BE2C (cell line): ENCODE measurements at regions not wholly inside any gene's neighbourhood (a gene's known extent, or its start where the extent isn't known, plus 50 kb on each side); places are given as distances from the start of the nearest gene placed in this dataset.

Experiments used
- DNase-seq: peaks from one replicate; pipeline ENCODE4 v3.0.0-alpha.2; 2020
- H3K27me3 ChIP-seq: fragments of 250-450 bp; sonication (Bioruptor Pico); 2 replicates; pipeline ENCODE4 v1.5.1; 2020; ENCODE audit warnings: mild to moderate bottlenecking
- H3K36me3 ChIP-seq: fragments of 250-450 bp; sonication (Bioruptor Pico); 2 replicates; pipeline ENCODE4 v1.5.1; 2020; ENCODE audit warnings: mild to moderate bottlenecking
- H3K4me1 ChIP-seq: fragments of 250-450 bp; sonication (Bioruptor Pico); 2 replicates; pipeline ENCODE4 v1.5.1; 2020
- H3K4me3 ChIP-seq: 2 replicates; pipeline ENCODE4 v1.5.1; 2011; ENCODE audit warnings: low read depth, low read length
- H3K9me3 ChIP-seq: fragments of 250-450 bp; sonication (Bioruptor Pico); 2 replicates; pipeline ENCODE4 v1.5.1; 2020
- TF ChIP-seq, protein P1 (sequence below): IDR thresholded peaks from 2 replicates; pipeline ENCODE4 v1.5.1; 2012; ENCODE audit warnings: mild to moderate bottlenecking, low read depth, low read length

DNA sequence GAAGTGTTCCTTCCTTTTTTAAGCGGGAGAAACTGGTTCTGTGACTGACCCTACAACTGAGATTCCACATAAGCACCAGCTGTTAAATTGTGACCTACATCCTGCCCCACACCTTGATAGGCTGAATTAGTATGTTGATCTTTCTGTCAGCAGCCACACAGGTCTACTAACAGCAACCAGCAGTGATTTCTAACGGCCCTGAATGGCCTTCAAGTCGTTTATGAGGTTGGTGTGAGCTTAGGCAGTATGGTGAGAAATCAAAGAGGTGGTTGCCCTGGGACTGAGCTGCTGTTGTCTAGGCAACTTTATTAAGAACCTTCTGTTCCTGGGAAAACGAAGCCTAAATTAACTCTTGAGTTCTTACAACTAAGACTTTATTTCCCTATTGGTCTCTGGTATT, 197.2 kb upstream of the FSHR start:
- no peaks in the 10 kb centered on the region for H3K4me1 ChIP-seq

DNA sequence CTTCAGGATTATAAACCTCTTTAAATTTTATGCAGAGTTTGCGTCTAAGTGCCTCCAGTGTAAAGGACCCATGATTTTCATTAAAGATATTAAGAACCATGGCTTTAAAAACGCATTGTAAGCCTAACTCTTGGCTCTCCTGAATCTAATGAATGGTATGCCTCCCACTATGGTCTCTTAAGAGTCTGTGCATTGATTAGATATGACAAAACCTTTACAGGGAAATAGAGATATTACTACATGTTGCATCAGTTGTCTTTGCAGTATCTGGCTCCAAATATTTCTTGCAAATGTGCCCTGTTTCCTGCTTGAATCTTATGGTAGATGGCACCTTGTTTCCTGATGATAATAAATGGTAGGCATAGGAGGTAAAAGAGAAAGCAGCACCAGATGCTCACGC, 189.3 kb upstream of the FSHR start:
- Histone ChIP-seq H3K36me3 (no peaks in the 10 kb centered on the region), H3K4me1 (no peaks in the 10 kb centered on the region), H3K9me3 (no peaks in the 10 kb centered on the region), H3K27me3 (no peaks in the 10 kb centered on the region), H3K4me3 (no peak overlapping the region)
- no peak for DNase-seq
- TF ChIP-seq, protein P1, sequence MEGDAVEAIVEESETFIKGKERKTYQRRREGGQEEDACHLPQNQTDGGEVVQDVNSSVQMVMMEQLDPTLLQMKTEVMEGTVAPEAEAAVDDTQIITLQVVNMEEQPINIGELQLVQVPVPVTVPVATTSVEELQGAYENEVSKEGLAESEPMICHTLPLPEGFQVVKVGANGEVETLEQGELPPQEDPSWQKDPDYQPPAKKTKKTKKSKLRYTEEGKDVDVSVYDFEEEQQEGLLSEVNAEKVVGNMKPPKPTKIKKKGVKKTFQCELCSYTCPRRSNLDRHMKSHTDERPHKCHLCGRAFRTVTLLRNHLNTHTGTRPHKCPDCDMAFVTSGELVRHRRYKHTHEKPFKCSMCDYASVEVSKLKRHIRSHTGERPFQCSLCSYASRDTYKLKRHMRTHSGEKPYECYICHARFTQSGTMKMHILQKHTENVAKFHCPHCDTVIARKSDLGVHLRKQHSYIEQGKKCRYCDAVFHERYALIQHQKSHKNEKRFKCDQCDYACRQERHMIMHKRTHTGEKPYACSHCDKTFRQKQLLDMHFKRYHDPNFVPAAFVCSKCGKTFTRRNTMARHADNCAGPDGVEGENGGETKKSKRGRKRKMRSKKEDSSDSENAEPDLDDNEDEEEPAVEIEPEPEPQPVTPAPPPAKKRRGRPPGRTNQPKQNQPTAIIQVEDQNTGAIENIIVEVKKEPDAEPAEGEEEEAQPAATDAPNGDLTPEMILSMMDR = no peak

More for the DNA sequence above, 197.2 kb upstream of the FSHR start:
- TF ChIP-seq, protein P1 = no peak
- DNase-seq = no peak
- H3K4me3 ChIP-seq = no peak overlapping the region
- no peaks in the 10 kb centered on the region for H3K36me3 ChIP-seq
- no peaks in the 10 kb centered on the region for H3K27me3 ChIP-seq
- no peaks in the 10 kb centered on the region for H3K9me3 ChIP-seq

DNA sequence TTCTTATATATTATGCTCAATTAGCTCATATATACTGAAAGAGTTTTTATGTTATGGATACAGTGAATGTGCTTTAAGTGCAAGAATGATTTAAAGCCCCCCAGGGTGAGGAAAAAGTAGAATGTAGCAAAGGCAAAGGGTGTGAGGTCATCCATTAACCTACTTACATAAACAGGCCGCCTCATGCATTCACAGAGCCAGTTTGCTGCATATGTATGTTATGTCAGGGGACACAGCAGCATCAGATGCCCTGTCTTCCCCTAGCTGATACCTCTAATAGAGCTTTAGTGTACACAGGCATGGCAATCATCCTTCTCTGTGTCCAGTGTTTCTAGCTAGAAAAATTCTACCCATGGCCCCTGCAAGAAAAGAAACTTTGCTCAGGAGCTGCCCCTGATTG, 187.8 kb upstream of the FSHR start:
- no peaks in the 10 kb centered on the region for H3K36me3 ChIP-seq
- H3K4me3 ChIP-seq = no peak overlapping the region
- TF ChIP-seq, protein P1 = no peak
- H3K9me3 ChIP-seq = no peaks in the 10 kb centered on the region
- no peaks in the 10 kb centered on the region for H3K4me1 ChIP-seq
- no peaks in the 10 kb centered on the region for H3K27me3 ChIP-seq
- no peak for DNase-seq

DNA sequence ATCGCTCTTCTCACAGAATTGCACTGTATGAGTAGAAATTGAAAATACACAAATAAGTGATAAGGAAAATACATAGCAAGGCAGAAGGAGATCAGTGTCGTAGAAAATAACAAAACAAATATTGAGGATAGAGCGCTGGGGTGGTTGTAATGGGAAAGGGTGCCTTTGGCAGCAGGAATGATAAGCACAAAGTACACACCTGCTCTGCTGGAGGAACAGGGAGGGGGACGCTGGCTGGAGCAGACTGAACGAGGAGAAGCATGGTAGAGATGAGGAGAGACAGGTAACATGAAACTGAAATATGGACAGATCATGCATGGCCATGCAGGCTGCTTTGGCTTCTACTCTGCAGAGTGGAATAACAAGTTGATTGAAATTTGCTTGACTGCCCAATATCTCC, 181.2 kb upstream of the FSHR start:
- no peak for DNase-seq
- H3K27me3 ChIP-seq = no peaks in the 10 kb centered on the region
- no peak overlapping the region for H3K4me3 ChIP-seq
- TF ChIP-seq, protein P1 = no peak
- H3K4me1 ChIP-seq = no peaks in the 10 kb centered on the region; the same call in 1 of the 2 replicates
- no peaks in the 10 kb centered on the region for H3K36me3 ChIP-seq
- H3K9me3 ChIP-seq = no peaks in the 10 kb centered on the region

DNA sequence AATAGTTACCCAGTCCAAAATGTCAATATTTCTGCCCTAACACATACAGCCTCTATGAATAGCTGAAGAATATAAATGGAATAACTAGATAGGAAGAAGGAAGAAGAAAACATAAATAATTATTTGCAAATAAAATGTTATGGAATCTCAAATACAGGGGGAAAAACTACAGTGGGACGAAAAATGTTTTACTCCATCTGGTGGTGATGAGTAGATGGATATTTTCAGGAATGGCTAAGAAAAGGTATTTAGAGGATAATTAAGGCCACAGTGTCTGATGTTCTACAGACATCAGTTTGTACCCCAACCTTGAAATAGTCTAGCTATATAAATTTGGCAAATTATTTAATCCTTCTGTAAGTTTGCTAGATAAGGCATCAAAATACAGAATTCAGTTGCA, 178.1 kb upstream of the FSHR start:
- Histone ChIP-seq H3K36me3 (no peaks in the 10 kb centered on the region), H3K4me3 (no peak overlapping the region), H3K4me1 (no peaks in the 10 kb centered on the region; the same call in 1 of the 2 replicates), H3K9me3 (no peaks in the 10 kb centered on the region), H3K27me3 (no peaks in the 10 kb centered on the region)
- TF ChIP-seq, protein P1 = no peak; the same call in 1 of the 2 replicates
- no peak for DNase-seq

DNA sequence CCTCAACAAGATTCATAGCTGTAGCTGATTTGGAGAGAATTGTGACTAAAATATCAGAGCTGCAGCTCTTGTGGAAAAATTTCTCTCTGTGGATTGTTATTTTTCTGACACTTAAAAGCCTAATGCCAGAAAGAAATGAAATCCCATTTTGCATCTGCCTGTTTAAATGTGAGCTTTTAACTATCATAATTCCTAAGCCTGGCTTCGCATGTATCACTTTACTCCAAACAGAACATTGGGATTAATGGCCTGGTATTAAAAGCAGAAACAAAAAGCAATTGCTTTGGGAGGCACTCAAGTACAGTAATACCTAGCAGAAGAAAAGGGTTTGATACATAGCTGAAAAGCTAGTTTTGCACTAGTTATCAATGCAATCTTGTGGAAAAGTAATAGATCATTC, 164.2 kb upstream of the FSHR start:
- Histone ChIP-seq H3K4me1 (no peaks in the 10 kb centered on the region), H3K9me3 (no peaks in the 10 kb centered on the region), H3K4me3 (no peak overlapping the region), H3K36me3 (no peaks in the 10 kb centered on the region), H3K27me3 (no peaks in the 10 kb centered on the region)
- TF ChIP-seq, protein P1 = no peak
- DNase-seq = no peak
